HG02885 (cell line): ENCODE measurements at regions not wholly inside any gene's neighbourhood (a gene's known extent, or its start where the extent isn't known, plus 50 kb on each side); places are given as distances from the start of the nearest gene placed in this dataset.
"Not testable (repeated sequence)": the region's sequence is repeated elsewhere in the genome, so short reads cannot be mapped to it uniquely, and the experiment has no call there.

Source experiments
- ATAC-seq: cut with Tn5 transposase; IDR thresholded peaks from one replicate; pipeline ENCODE4 v1.9.1; 2021; ENCODE audit warnings: mild to moderate bottlenecking; ENCODE audit not compliant: unreplicated experiment, poor library complexity

- no peak for ATAC-seq
Measured at GRCh38 chr6:165854061-165854862, 191.2 kb upstream of the PDE10A start.

GRCh38 chr6:165852676-165853075 is 189.6 kb upstream of the PDE10A start:
- no peak for ATAC-seq

- ATAC-seq = peak; percentile 90
Measured at GRCh38 chr6:165850434-165851019, 187.5 kb upstream of the PDE10A start.

- ATAC-seq = peak; percentile 22
Measured at GRCh38 chr6:165849534-165850430, 186.7 kb upstream of the PDE10A start.

GRCh38 chr6:165848086-165848426 is 185.0 kb upstream of the PDE10A start:
- ATAC-seq = no peak

GRCh38 chr6:165847407-165848085 is 184.5 kb upstream of the PDE10A start:
- ATAC-seq = no peak

- ATAC-seq = no peak
Measured at GRCh38 chr6:165846123-165846966, 183.3 kb upstream of the PDE10A start.

GRCh38 chr6:165845493-165845892 is 182.5 kb upstream of the PDE10A start:
- no peak for ATAC-seq

GRCh38 chr6:165844801-165845364 is 181.8 kb upstream of the PDE10A start:
- no peak for ATAC-seq

- ATAC-seq = no peak
Measured at GRCh38 chr6:165844232-165844631, 181.2 kb upstream of the PDE10A start.

GRCh38 chr6:165843568-165844113 is 180.6 kb upstream of the PDE10A start:
- ATAC-seq = no peak

- no peak for ATAC-seq
Measured at GRCh38 chr6:165843121-165843520, 180.1 kb upstream of the PDE10A start.

- no peak for ATAC-seq
Measured at GRCh38 chr6:165842281-165842936, 179.4 kb upstream of the PDE10A start.

- no peak for ATAC-seq
Measured at GRCh38 chr6:165841153-165841558, 178.1 kb upstream of the PDE10A start.

GRCh38 chr6:165837948-165838745 is 175.1 kb upstream of the PDE10A start:
- no peak for ATAC-seq

- not testable (repeated sequence) for ATAC-seq
Measured at GRCh38 chr6:165836648-165837047, 173.6 kb upstream of the PDE10A start.

- ATAC-seq = no peak
Measured at GRCh38 chr6:165835410-165835851, 172.4 kb upstream of the PDE10A start.
